Esophagus muscularis mucosa (tissue), 3 donors: ENCODE measurements at regions not wholly inside any gene's neighbourhood (a gene's known extent, or its start where the extent isn't known, plus 50 kb on each side); places are given as distances from the start of the nearest gene placed in this dataset.

Source experiments
- POLR2A ChIP-seq: fragments of 450-650 bp; IDR thresholded peaks from one replicate; pipeline ENCODE4 v1.6.1; 2017; ENCODE audit warnings: antibody characterized with exemption, moderate library complexity, mild to moderate bottlenecking, low read depth
- TF ChIP-seq, protein P1 (sequence below), 3 experiments: fragments of 200-600 bp in 2 of 3; fragments of 450-650 bp in 1 of 3; sonication (generic) in 2 of 3; IDR thresholded peaks; one replicate each; pipeline ENCODE4 v1.5.1; 2017 to 2019; ENCODE audit warnings: antibody characterized with exemption in 3 of 3, mild to moderate bottlenecking in 2 of 3, moderate library complexity in 1 of 3

DNA sequence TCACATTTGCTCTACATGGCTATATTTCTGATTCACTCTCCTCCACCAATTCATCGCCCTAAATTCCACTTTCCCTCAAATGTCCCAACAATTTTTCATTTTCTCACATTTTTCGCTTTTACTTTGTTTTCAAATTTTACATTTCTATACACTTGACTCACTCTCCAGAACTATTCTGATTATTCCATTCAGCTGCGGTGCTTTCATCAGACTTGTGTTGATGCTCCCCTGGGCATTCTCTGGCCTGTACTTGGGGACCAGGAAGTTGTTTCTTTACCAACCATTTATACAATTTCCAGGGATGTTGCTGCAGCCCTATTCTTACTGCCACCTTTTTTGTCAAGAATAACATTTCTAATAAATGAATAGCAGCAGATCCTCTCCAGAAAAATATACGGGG, 444.8 kb downstream of the MAFB start:
- TF ChIP-seq, protein P1, sequence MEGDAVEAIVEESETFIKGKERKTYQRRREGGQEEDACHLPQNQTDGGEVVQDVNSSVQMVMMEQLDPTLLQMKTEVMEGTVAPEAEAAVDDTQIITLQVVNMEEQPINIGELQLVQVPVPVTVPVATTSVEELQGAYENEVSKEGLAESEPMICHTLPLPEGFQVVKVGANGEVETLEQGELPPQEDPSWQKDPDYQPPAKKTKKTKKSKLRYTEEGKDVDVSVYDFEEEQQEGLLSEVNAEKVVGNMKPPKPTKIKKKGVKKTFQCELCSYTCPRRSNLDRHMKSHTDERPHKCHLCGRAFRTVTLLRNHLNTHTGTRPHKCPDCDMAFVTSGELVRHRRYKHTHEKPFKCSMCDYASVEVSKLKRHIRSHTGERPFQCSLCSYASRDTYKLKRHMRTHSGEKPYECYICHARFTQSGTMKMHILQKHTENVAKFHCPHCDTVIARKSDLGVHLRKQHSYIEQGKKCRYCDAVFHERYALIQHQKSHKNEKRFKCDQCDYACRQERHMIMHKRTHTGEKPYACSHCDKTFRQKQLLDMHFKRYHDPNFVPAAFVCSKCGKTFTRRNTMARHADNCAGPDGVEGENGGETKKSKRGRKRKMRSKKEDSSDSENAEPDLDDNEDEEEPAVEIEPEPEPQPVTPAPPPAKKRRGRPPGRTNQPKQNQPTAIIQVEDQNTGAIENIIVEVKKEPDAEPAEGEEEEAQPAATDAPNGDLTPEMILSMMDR (IDR thresholded peaks at IDR 0.05), result no peak
- TF ChIP-seq POLR2A, result no peak
